Fibroblast of skin of left quadriceps (primary cell): ENCODE measurements at regions not wholly inside any gene's neighbourhood (a gene's known extent, or its start where the extent isn't known, plus 50 kb on each side); places are given as distances from the start of the nearest gene placed in this dataset.

ENCODE experiments used
- DNase-seq, 2 experiments: peaks; one replicate each; pipeline ENCODE4 v3.0.0-alpha.2; 2013; ENCODE audit warnings: low read depth in 2 of 2

GRCh38 chr2:71813807-71814470 is 333.7 kb downstream of the CYP26B1 start:
- no peak for DNase-seq

GRCh38 chr2:71813315-71813714 is 334.3 kb downstream of the CYP26B1 start:
- no peak for DNase-seq

- DNase-seq, result no peak
These were observed 334.9 kb downstream of the CYP26B1 start for GRCh38 chr2:71812736-71813135.

DNA sequence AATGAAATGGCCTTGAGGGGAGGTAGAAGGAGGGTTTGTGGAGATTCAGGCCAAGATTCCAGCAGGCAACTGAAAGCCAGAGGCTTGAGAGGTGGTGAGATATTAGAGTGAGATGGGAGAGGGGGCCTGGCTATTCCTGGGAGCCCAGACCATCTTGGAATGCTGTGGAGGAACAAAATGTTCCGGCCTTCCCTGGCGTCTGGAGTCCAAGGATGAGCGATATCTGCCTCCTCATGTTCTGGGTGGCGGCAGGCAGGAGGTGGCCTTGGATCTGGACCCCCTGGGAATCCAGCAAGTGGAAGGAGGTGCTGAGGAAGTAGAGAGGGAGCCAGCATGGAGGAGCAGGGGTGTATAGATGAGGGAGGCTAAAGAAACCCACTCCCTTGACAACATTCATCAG is 335.9 kb downstream of the CYP26B1 start:
- no peak for DNase-seq

GRCh38 chr2:71811157-71811556 is 336.5 kb downstream of the CYP26B1 start:
- DNase-seq, result no peak

DNA sequence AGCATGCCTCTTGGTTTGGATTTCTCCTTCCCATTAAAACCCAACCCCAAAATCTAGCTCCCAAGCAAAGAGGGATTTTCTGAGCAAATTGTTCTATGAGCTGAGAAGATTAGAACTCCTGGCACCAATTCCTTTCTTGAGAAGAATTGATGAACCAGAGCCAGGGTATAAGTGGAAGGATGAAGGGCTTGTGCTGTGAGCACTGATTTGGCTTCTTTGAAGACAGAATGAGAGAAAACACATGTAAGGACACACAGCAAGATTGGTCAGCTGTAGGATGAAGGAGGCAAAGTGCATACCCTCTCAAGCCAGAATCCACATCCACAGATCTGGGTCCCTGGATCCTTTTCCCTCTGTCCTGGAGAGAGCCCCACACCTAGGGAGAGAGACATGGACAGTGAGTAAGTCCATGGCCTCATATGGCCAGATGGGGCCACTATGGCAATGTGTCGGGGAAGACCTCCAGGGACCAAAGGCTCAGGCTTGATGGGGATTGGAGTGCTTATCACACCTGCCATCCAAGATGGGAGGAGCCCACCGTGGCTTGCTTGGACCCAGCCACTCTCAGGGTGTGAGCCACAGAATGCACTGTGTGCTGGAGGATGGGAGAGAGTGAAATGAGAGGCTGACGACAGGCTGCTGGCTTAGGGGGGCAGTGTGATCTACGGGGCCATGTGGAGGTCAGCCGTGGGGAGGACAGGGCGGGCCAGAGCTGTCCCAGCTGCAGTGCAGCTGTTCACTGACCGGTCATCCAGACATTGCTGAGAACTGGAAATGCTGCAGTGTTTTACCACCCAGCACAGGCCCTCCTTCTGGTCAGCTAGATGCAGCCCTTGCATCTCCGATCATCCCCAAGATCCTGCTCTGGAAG is 339.8 kb downstream of the CYP26B1 start:
- no peak for DNase-seq

DNA sequence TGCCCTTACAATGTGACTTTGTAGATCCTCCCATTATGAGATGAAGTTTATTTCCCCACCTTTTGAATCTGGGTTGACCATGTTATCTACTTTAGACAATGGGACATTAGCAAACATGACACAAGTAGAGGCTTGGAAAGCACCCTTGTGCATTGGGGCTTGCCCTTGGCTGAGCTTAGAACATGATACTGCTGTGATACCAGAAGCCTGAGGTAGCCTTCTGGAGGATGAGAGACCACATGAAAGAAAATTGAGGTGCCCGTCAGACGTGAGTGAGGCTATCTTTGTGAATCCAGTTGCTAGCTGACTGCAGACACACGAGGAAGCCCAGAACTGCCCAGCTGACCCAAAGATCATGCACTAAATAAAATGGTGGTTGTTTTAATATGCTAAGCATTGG is 341.2 kb downstream of the CYP26B1 start:
- no peak for DNase-seq

- peak; percentile 45 for DNase-seq
These were observed 343.3 kb downstream of the CYP26B1 start for GRCh38 chr2:71804281-71804751.

- no peak for DNase-seq
These were observed 344.3 kb downstream of the CYP26B1 start for GRCh38 chr2:71803398-71803797.

DNA sequence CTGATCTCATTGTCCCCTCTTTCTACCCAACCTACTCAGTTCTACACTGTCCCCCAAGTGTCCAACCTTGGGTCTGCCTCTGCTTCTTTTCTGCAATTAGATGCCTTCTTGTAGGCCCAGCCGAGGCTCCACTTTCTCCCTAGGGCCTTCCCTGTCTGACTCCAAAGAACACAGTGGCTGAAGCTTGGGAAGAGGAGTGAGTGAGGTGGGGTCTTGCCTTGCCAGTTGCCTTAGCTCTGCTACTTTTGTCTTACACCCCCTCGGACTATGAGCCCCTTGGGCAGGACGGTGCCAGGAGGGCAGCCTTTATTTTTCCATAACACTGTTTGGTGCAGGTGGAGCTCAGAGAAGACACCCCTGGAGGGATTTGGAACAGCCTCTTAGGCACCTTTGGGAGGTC is 345.1 kb downstream of the CYP26B1 start:
- DNase-seq, result no peak

GRCh38 chr2:71801969-71802368 is 345.7 kb downstream of the CYP26B1 start:
- DNase-seq, result peak; percentile 35 to 49

DNA sequence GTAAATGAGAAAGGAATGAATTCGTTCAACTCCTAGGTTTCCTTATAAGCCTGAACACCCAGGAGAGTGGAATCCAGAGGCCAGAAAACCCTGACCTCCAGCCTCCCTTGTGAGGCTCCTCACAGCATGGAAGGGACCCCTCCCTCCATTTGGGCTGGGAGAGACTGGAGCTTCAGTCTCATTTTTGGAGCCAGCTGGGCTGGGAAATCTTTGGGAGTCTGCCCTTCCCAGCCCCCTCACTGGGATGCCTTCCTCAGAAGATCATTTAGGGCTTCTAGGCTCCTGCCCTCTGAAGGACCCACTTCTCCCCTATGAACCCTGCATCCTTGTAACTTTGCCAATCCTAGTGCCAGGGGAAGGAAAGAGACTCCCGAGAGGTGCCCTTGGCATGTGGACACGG is 346.1 kb downstream of the CYP26B1 start:
- no peak for DNase-seq

GRCh38 chr2:71800851-71801250 is 346.8 kb downstream of the CYP26B1 start:
- DNase-seq, result no peak

DNA sequence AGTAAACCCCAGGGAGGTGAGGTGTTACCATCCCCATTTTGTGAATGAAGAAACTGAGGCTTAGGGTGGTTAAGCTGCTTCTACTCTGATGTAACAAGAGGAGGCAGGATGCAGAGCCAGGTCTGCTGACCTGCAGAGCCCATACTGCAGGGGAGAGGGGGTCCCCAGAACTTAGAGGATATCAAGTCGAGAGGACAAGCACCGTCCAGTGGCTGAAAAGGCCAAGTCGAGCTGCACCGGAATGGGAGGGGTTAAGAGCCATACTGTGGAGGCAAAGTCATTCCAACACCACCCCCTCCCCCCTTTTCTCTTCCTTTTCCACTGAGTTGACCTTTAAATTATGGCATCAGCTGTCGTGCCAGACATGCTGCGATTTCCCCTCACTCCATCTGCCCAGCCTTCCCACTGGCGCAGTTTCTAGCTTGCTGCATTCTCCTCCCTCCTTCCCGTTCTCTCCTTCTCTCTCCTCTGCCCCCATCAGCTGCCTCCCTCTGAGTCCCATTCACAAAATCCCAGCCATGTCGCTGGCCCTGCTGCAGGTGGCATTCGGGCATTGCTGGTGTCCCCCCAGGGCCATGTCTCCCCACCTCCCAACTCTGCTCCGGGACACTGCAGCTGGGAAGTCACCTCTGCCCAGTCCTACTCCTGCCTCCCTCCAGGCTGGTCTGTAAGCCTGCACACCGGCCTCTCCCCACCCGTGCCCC is 346.9 kb downstream of the DYSF start:
- no peak for DNase-seq

- no peak for DNase-seq
These were observed 345.7 kb downstream of the DYSF start for GRCh38 chr2:71799013-71799575.

GRCh38 chr2:71798266-71799012 is 345.1 kb downstream of the DYSF start:
- no peak for DNase-seq

DNA sequence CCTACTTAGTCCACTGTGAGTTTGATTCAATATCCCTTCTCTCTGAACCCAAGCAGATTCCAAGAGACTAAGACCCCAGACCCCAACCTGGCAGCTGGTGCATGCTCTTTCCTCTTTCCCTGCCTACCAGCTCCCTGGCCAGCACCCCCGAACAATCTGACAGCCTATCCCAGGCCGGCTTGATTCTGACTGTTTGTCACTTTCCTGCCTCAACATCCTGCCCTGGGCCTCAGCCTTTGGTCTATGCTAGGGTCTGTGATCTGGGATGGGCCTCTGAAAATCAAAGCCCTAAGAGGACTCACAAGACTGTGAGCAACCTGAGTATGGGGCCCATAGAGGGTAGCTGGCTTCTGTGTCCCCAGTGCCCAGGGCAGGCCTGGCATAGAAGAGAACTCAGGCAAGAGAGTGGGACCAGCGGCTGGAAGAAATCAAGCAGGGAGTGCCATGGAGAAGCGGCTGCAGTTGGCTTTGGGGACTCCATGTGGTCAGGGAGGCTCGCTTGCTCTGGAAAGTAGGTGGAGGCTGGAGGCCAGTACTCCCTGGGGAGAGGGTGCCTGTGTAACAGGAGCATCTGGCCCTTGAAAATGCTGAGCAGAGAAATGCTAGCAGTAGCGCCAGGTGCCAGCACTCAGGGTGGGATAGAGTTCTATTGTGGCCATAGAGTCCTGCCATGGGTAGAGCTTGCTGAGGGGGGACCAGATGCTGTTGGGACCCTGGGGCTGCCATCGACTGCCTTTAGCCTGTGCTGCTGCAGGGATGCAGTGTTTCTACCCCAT is 343.9 kb downstream of the DYSF start:
- no peak for DNase-seq

- peak; percentile 41 to 46 for DNase-seq
These were observed 342.8 kb downstream of the DYSF start for GRCh38 chr2:71796174-71796593.

DNA sequence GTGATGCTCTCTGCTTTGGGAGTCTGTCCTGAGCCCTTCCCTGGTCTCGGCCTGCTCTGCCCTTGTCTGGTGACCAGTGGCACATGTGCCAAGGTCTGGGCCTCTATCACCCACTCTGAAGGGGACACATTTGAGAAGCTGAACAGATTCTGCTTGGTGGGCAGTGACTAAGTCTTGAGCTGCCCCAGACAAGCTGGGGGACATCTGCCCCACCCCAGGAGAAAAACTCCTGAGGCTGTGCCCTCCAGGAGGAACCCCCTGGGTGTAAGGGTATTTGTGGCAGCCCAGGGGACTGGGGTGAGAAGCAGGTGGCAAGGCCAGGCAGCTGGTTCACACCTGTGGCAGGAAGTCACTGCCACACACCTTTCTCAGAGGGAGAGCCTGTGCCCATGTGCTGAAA is 342.1 kb downstream of the DYSF start:
- no peak for DNase-seq

DNA sequence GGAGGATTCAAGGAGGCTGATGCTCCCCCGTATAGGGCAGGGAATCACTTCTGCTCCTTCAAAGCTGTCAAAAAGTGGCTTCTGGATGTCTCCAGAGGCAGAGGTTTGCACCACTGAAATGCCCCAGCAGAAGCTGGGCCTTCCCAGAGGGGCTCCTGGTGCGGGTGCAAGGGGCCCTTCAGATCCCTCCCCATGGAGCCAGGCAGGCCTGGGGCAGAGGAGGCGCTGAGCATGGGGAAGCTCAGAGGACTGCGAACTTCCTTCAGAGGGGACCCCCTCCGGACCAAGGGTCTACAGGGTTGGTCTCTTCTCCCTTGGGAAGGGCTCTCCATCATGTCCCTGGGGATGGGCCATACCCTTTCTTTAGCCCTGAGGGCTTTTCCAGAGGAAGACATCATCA is 341.2 kb downstream of the DYSF start:
- no peak for DNase-seq

DNA sequence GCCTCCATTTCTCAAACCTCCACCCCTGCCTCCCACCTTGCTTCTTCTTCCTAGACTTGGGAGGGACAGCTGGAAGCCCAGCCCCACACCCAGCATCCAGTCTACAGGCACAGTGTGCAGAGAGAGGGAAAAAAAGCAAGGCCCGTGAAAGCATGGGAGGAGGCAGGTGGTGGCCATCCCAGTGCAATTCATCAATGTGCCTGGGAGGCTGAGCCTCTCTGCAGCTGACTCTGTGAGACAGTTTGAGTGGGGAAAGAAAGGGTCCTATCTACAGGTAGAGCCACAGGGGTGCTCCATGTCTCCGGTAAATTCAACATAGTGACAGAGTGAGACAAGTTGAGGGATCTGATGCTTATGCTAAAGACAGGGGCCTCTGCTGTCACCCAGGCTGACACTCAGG is 340.6 kb downstream of the DYSF start:
- no peak for DNase-seq
